ENCODE measurements at regions not wholly inside any gene's neighbourhood (a gene's known extent, or its start where the extent isn't known, plus 50 kb on each side); places are given as distances from the start of the nearest gene placed in this dataset.

- no peak overlapping the region for H2AFZ ChIP-seq (ENCODE audit: low read depth, low read length, poor library complexity, severe bottlenecking)
- DNase-seq (ENCODE audit: low read depth, low spot score) (no peak), ATAC-seq (no peak)
- POLR2A ChIA-PET, result no interaction called here
- H3K4me2 ChIP-seq (ENCODE audit: low read length), result no peak overlapping the region
- no peaks in the 10 kb centered on the region for H3K36me3 ChIP-seq (ENCODE audit: control insufficient read depth in 1 of 2, insufficient read depth in 2 of 2, low read length in 2 of 2)
- H3K4me1 ChIP-seq (ENCODE audit: control insufficient read depth in 1 of 2, insufficient read depth in 2 of 2, low read length in 2 of 2), result no peaks in the 10 kb centered on the region; a peak in 1 of 4 replicates
- H3K9ac ChIP-seq (ENCODE audit: low read length), result no peak overlapping the region
- CTCF ChIA-PET, result no interaction called here
- H3K27ac ChIP-seq (ENCODE audit: low read depth, low read length), result no peak overlapping the region
- no peak overlapping the region for H3K4me3 ChIP-seq (replicated peaks in 1 of 2; ENCODE audit: low read depth in 1 of 2, low read length in 2 of 2)
- no TSS peak for BruUV-seq (replicated peaks)
- intact Hi-C loops (cut with micrococcal nuclease), result loop anchor here (5.0 kb wide), 1 partner anchor 549 kb away; no protein-coding TSS in a partner anchor
- no peaks in the 10 kb centered on the region for H3K79me2 ChIP-seq (ENCODE audit: insufficient read depth, low read length)
- H3K9me2 ChIP-seq (ENCODE audit: insufficient read depth), result no peaks in the 10 kb centered on the region
- H4K20me1 ChIP-seq (ENCODE audit: insufficient read depth), result no peaks in the 10 kb centered on the region
- TF ChIP-seq EGR1 (IDR thresholded peaks at IDR 0.05; ENCODE audit: low read depth) (no peak), SIN3A (IDR thresholded peaks at IDR 0.05; ENCODE audit: low read depth) (no peak), CEBPB (IDR thresholded peaks at IDR 0.05; ENCODE audit: low read depth) (no peak), YY1 (IDR thresholded peaks at IDR 0.05; ENCODE audit: extremely low read depth, insufficient replicate concordance, low read depth, low read length) (no peak), SP1 (IDR thresholded peaks at IDR 0.05; ENCODE audit: low read depth) (no peak), REST (IDR thresholded peaks at IDR 0.05; ENCODE audit: low read depth) (no peak)
- no peaks in the 10 kb centered on the region for H3K27me3 ChIP-seq (ENCODE audit: insufficient read depth, low read length)
- 0 out of 4 replicates have a peak, but pooled peaks cover 0 to 3% of the 10 kb centered on the region in 2 experiments for H3K9me3 ChIP-seq (ENCODE audit: control insufficient read depth in 1 of 2, insufficient read depth in 1 of 2, low read depth in 1 of 2, low read length in 2 of 2)
- RAD21 ChIA-PET (ENCODE audit: low non-redundant PET in 1 of 2, low total read pairs in 2 of 2, uncharacterized antibody in 2 of 2, unreplicated experiment in 2 of 2), result no interaction called here
Measured at GRCh38 chr13:26992951-26993719, 178.5 kb downstream of the USP12 start.
